Ovary (tissue), 7 donors: ENCODE measurements at regions not wholly inside any gene's neighbourhood (a gene's known extent, or its start where the extent isn't known, plus 50 kb on each side); places are given as distances from the start of the nearest gene placed in this dataset.

ENCODE experiments used
- DNase-seq, 5 donors: peaks; one replicate each; pipeline ENCODE4 v3.0.0-alpha.2; 2019 to 2020
- H3K27ac ChIP-seq, 2 donors: fragments of 200-600 bp; one replicate each; pipeline versions ENCODE4 v1.5.1 to v1.8.0; 2019 to 2022
- H3K27me3 ChIP-seq: fragments of 200-600 bp; one replicate; pipeline ENCODE4 v1.8.0; 2022
- H3K36me3 ChIP-seq: fragments of 200-600 bp; sonication (generic); one replicate; pipeline ENCODE4 v1.5.1; 2019
- H3K4me1 ChIP-seq: one replicate; pipeline ENCODE4 v1.8.1; 2013; ENCODE audit warnings: mild to moderate bottlenecking, moderate library complexity; ENCODE audit not compliant: insufficient read depth
- H3K4me3 ChIP-seq: fragments of 200-600 bp; sonication (generic); one replicate; pipeline ENCODE4 v1.5.1; 2017
- H3K9me3 ChIP-seq, 2 donors: fragments of 200-600 bp in 1 of 2; sonication (generic) in 1 of 2; one replicate each; pipeline versions ENCODE4 v1.5.1 to v1.8.1; 2013 to 2019; ENCODE audit warnings: mild to moderate bottlenecking in 1 of 2, moderate library complexity in 1 of 2
- CTCF ChIP-seq, 3 donors: fragments of 450-650 bp in 2 of 3; fragments of 200-600 bp in 1 of 3; IDR thresholded peaks; one replicate each; pipeline versions ENCODE4 v1.5.1 to v1.8.0; 2016 to 2022; ENCODE audit warnings: antibody characterized with exemption in 3 of 3, mild to moderate bottlenecking in 1 of 3
- EP300 ChIP-seq: sonication (generic); formaldehyde crosslinking; IDR thresholded peaks from one replicate; pipeline ENCODE4 v1.6.1; 2017; ENCODE audit warnings: antibody characterized with exemption
- POLR2A ChIP-seq: fragments of 450-650 bp; IDR thresholded peaks from one replicate; pipeline ENCODE4 v1.6.1; 2017; ENCODE audit warnings: antibody characterized with exemption, mild to moderate bottlenecking, moderate library complexity
- WGBS, 3 donors: extraction: QIAGEN DNeasy Blood & Tissue Kit in 1 of 3; methylation state at CpG; one replicate each; pipeline versions ENCODE4 v1.1.5 to v1.1.7; 2013 to 2017; 5-methylcytosine and 5-hydroxymethylcytosine counted together
- intact Hi-C, 4 donors: fragments of 100-400 bp; cut with DNase I; formaldehyde crosslinking; loops; one replicate each; pipeline versions ENCODE4 v1.11.0 to v1.15.1; 2022 to 2023
- donor health status: DM: no; HTN: no; CAD: no; lungs with moderate emphysema.
- donor health status: DM: no; HTN: no; CAD: no.
- donor health status: Bipolar disorder and iron deficiency.
- donor health status: DM: no; HTN: no; CAD: no.
- donor health status: DM: yes; HTN: yes; CAD: no.

DNA sequence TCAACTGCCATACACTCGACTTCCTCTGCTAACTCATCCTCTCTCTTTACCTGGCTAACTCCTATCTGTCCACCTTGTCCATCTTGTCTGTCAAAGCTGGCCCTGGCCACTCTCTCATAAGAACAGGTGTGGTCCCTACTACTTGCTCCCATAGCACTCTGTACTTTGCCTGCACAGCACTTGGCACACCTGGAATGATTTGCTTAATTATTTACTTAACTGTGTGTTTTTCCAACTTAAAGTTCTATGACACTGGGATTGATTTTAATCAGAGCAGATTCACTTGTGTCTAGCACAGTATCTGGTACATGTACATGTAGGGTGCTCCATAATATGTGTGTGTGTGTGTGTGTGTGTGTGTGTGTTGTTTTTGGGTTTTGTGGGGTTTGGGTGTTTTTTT, 111.6 kb downstream of the ZNF281 start:
- no peak overlapping the region for H3K27ac ChIP-seq
- H3K27me3 ChIP-seq, result no peaks in the 10 kb centered on the region
- H3K4me1 ChIP-seq, result no peaks in the 10 kb centered on the region
- no peak overlapping the region for H3K4me3 ChIP-seq
- TF ChIP-seq EP300 (no peak), CTCF (IDR thresholded peaks at IDR 0.05) (no peak), POLR2A (no peak)
- H3K36me3 ChIP-seq, result no peaks in the 10 kb centered on the region
- intact Hi-C loops, result no loop called here
- 59 to 83% (median 69%) methylated on average over 1 of the region's 1 CpG for WGBS, 3 donors
- DNase-seq, result no peak
- no peaks in the 10 kb centered on the region for H3K9me3 ChIP-seq

- H3K4me1 ChIP-seq, result no peaks in the 10 kb centered on the region
- intact Hi-C loops, result no loop called here
- H3K9me3 ChIP-seq, result no peaks in the 10 kb centered on the region
- H3K36me3 ChIP-seq, result no peaks in the 10 kb centered on the region
- H3K4me3 ChIP-seq, result no peak overlapping the region
- no peak for DNase-seq
- TF ChIP-seq CTCF (IDR thresholded peaks at IDR 0.05) (no peak), EP300 (no peak), POLR2A (no peak)
- WGBS, 3 donors, result 42 to 48% (median 46%) methylated on average over 2 of the region's 2 CpGs
- H3K27ac ChIP-seq, result no peak overlapping the region
- no peaks in the 10 kb centered on the region for H3K27me3 ChIP-seq
Observed at GRCh38 chr1:200296091-200296661, 113.7 kb downstream of the ZNF281 start.

DNA sequence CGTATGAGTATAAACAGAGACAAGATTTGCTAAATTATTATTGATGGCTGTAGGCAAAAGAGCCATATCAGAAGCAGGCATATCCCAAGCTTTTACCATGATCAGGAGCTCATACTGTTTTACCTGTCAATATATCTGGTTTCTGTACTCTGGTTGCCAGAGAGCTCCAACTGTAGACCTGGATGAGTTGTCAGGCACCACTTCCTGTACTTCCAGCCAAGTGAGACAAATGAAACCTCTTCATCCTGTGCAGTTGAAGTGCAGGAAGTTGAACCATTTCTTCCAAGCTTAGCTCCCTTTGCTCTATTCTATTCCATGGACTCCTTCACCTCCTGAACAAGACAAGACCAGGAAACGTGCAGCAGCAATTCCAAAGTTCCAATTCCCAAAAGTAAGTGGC, 115.6 kb downstream of the ZNF281 start:
- TF ChIP-seq CTCF (IDR thresholded peaks at IDR 0.05), result no peak
- no peak for TF ChIP-seq POLR2A
- no peak for TF ChIP-seq EP300
- DNase-seq, result no peak
- WGBS, 3 donors, result 64 to 74% (median 73%) methylated on average over 2 of the region's 2 CpGs
- Histone ChIP-seq H3K4me3 (no peak overlapping the region), H3K9me3 (no peaks in the 10 kb centered on the region), H3K36me3 (no peaks in the 10 kb centered on the region), H3K4me1 (no peaks in the 10 kb centered on the region), H3K27ac (no peak overlapping the region), H3K27me3 (no peaks in the 10 kb centered on the region)
- intact Hi-C loops, result no loop called here

DNA sequence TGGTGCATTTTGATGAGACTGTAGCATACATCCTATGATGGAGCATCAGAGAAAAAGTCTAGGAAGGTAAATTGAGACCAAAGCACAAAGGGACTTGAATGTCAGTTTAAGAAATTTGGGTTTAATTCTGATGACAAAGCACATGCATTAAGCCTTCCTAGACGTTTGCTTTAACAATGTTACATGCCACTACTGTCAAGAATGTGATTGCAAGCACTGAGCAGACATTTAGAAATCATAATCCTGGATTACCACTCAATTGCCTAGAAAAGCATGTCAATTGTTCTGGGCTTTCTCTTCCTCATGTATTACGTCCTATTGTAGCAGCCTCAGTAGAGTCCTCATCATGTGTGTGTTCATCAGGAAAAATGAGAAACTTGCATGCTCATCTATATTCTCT, 117.1 kb downstream of the ZNF281 start:
- Histone ChIP-seq H3K9me3 (no peaks in the 10 kb centered on the region), H3K27ac (no peak overlapping the region), H3K36me3 (no peaks in the 10 kb centered on the region), H3K27me3 (no peaks in the 10 kb centered on the region), H3K4me1 (no peaks in the 10 kb centered on the region), H3K4me3 (no peak overlapping the region)
- 49 to 52% (median 50%) methylated on average over 2 of the region's 2 CpGs for WGBS, 3 donors
- intact Hi-C loops, result no loop called here
- TF ChIP-seq EP300 (no peak), POLR2A (no peak), CTCF (IDR thresholded peaks at IDR 0.05) (no peak)
- DNase-seq, result no peak
